HCT116 (cell line): ENCODE measurements at regions not wholly inside any gene's neighbourhood (a gene's known extent, or its start where the extent isn't known, plus 50 kb on each side); places are given as distances from the start of the nearest gene placed in this dataset.

ENCODE experiments used
- ATAC-seq: fragments of 200-7000 bp; cut with Tn5 transposase; 2 replicates; pipeline ENCODE4 v1.9.1; 2020; ENCODE audit warnings: mild to moderate bottlenecking, moderate library complexity
- BruUV-seq: library from RNA; stranded (reverse); fragments of 400-500 nt; replicated peaks from 2 replicates; lab custom pipeline; 2021; lab: Mats Ljungman, UMichigan
- CTCF ChIA-PET: fragments of 300-600 bp; sonication (Branson Sonifier 250); formaldehyde crosslinking; loops from one replicate; lab custom pipeline; 2021; ENCODE audit warnings: antibody characterized with exemption; lab: Charles Lee
- POLR2A ChIA-PET: fragments of 300-600, 350-600 bp; sonication (Branson Sonifier 250); formaldehyde crosslinking; loops from one replicate; lab custom pipeline; 2021; ENCODE audit warnings: antibody characterized with exemption; lab: Charles Lee
- RAD21 ChIA-PET, 2 experiments: fragments of 300-600 bp; sonication (Branson Sonifier 250); formaldehyde crosslinking; loops; one replicate each; lab custom pipeline; 2023; ENCODE audit warnings: low total read pairs in 2 of 2; ENCODE audit not compliant: uncharacterized antibody in 2 of 2, unreplicated experiment in 2 of 2, low non-redundant PET in 1 of 2; lab: Charles Lee
- DNase-seq: peaks from one replicate; pipeline ENCODE4 v3.0.0-alpha.2; 2010; ENCODE audit warnings: low read depth, low spot score
- H2AFZ ChIP-seq: fragments of 200-600 bp; shearing (Covaris generic), sonication (generic); 2 replicates; pipeline ENCODE4 v1.6.1; 2017; ENCODE audit warnings: low read depth, mixed run types, mixed read lengths, antibody characterized with exemption, low read length; ENCODE audit not compliant: poor library complexity, severe bottlenecking
- H3K27ac ChIP-seq: 2 replicates; pipeline ENCODE4 v1.5.1; 2012; ENCODE audit warnings: low read depth, low read length
- H3K27me3 ChIP-seq: fragments of 200-600 bp; sonication (generic); 2 replicates; pipeline ENCODE4 v1.6.1; 2016; ENCODE audit warnings: mixed run types, low read length, mixed read lengths; ENCODE audit not compliant: insufficient read depth
- H3K36me3 ChIP-seq, 2 experiments: fragments of 200-500 bp in 1 of 2; fragments of 200-600 bp in 1 of 2; sonication (Bioruptor generic) in 1 of 2; sonication (generic) in 1 of 2; 2 replicates each; pipeline versions ENCODE4 v1.5.1 to v1.6.1; 2014 to 2016; ENCODE audit warnings: low read length in 2 of 2, inconsistent platforms in 1 of 2, mixed read lengths in 1 of 2, mixed run types in 1 of 2; ENCODE audit not compliant: insufficient read depth in 2 of 2, control insufficient read depth in 1 of 2
- H3K4me1 ChIP-seq, 2 experiments: fragments of 200-600 bp in 1 of 2; sonication (generic) in 1 of 2; 2 replicates each; pipeline versions ENCODE4 v1.5.1 to v1.6.1; 2012 to 2017; ENCODE audit warnings: low read length in 2 of 2, inconsistent platforms in 1 of 2, mild to moderate bottlenecking in 1 of 2, mixed read lengths in 1 of 2, mixed run types in 1 of 2, moderate library complexity in 1 of 2; ENCODE audit not compliant: insufficient read depth in 2 of 2, control insufficient read depth in 1 of 2
- H3K4me2 ChIP-seq: fragments of 200-600 bp; sonication (generic); 2 replicates; pipeline ENCODE4 v1.6.1; 2017; ENCODE audit warnings: mixed run types, low read length, mixed read lengths
- H3K4me3 ChIP-seq, 2 experiments: fragments of 200-600 bp in 1 of 2; sonication (generic) in 1 of 2; replicated peaks in 1 of 2; 2 replicates each; pipeline ENCODE4 v1.5.1; 2011 to 2016; ENCODE audit warnings: low read length in 2 of 2, control low read depth in 1 of 2, low read depth in 1 of 2, mild to moderate bottlenecking in 1 of 2, mixed read lengths in 1 of 2, mixed run types in 1 of 2
- H3K79me2 ChIP-seq: fragments of 200-600 bp; sonication (generic); 2 replicates; pipeline ENCODE4 v1.6.1; 2017; ENCODE audit warnings: mild to moderate bottlenecking, mixed run types, low read length, moderate library complexity, mixed read lengths; ENCODE audit not compliant: insufficient read depth
- H3K9ac ChIP-seq: fragments of 200-600 bp; sonication (generic); 2 replicates; pipeline ENCODE4 v1.6.1; 2016; ENCODE audit warnings: low read length, mixed read lengths
- H3K9me2 ChIP-seq: fragments of 200-600 bp; sonication (generic), shearing (Covaris generic); 2 replicates; pipeline ENCODE4 v1.6.1; 2017; ENCODE audit warnings: mixed run types, mild to moderate bottlenecking, moderate library complexity; ENCODE audit not compliant: insufficient read depth
- H3K9me3 ChIP-seq, 2 experiments: fragments of 200-500 bp in 1 of 2; fragments of 200-600 bp in 1 of 2; sonication (Bioruptor generic) in 1 of 2; sonication (generic) in 1 of 2; 2 replicates each; pipeline ENCODE4 v1.6.1; 2014 to 2017; ENCODE audit warnings: low read length in 2 of 2, mixed read lengths in 2 of 2, inconsistent platforms in 1 of 2, low read depth in 1 of 2, mild to moderate bottlenecking in 1 of 2, mixed run types in 1 of 2, moderate library complexity in 1 of 2; ENCODE audit not compliant: control insufficient read depth in 1 of 2, insufficient read depth in 1 of 2
- H4K20me1 ChIP-seq: fragments of 200-600 bp; sonication (generic), shearing (Covaris generic); 2 replicates; pipeline ENCODE4 v1.6.1; 2017; ENCODE audit warnings: mixed run types, mild to moderate bottlenecking, moderate library complexity; ENCODE audit not compliant: insufficient read depth
- ATF3 ChIP-seq: IDR thresholded peaks from 2 replicates; pipeline ENCODE4 v1.6.1; 2012
- CBX3 ChIP-seq: IDR thresholded peaks from 2 replicates; pipeline ENCODE4 v1.6.1; 2012; ENCODE audit warnings: low read depth
- CEBPB ChIP-seq: IDR thresholded peaks from 2 replicates; pipeline ENCODE4 v1.6.1; 2012; ENCODE audit warnings: low read depth
- CTCF ChIP-seq, 3 experiments: fragments of 200-600 bp in 1 of 3; sonication (generic) in 1 of 3; IDR thresholded peaks in 2 of 3; conservative IDR thresholded peaks in 1 of 3; 2 replicates each; pipeline ENCODE4 v1.5.1; 2012 to 2017; ENCODE audit warnings: low read depth in 2 of 3, low read length in 2 of 3, antibody characterized with exemption in 1 of 3, borderline replicate concordance in 1 of 3, control low read depth in 1 of 3, mild to moderate bottlenecking in 1 of 3, mixed read lengths in 1 of 3, mixed run types in 1 of 3, moderate library complexity in 1 of 3; ENCODE audit not compliant: insufficient read depth in 1 of 3
- EGR1 ChIP-seq: IDR thresholded peaks from 2 replicates; pipeline ENCODE4 v1.6.1; 2012; ENCODE audit warnings: low read depth
- EZH2phosphoT487 ChIP-seq: fragments of 200-600 bp; IDR thresholded peaks from 2 replicates; pipeline ENCODE4 v1.6.1; 2018; ENCODE audit warnings: antibody characterized with exemption, borderline replicate concordance
- FOSL1 ChIP-seq: IDR thresholded peaks from 2 replicates; pipeline ENCODE4 v1.6.1; 2012; ENCODE audit warnings: low read depth
- JUND ChIP-seq: IDR thresholded peaks from 2 replicates; pipeline ENCODE4 v1.6.1; 2012
- POLR2A ChIP-seq: IDR thresholded peaks from 2 replicates; pipeline ENCODE4 v1.7.0; 2011; ENCODE audit warnings: borderline replicate concordance; ENCODE audit not compliant: insufficient read depth, insufficient read length; ENCODE audit errors: extremely low read depth
- POLR2AphosphoS5 ChIP-seq: IDR thresholded peaks from 2 replicates; pipeline ENCODE4 v1.6.1; 2011; ENCODE audit warnings: mild to moderate bottlenecking, low read depth, low read length, moderate library complexity
- RAD21 ChIP-seq: IDR thresholded peaks from 2 replicates; pipeline ENCODE4 v1.6.1; 2012; ENCODE audit warnings: low read depth, mild to moderate bottlenecking
- REST ChIP-seq: IDR thresholded peaks from 2 replicates; pipeline ENCODE4 v1.6.1; 2012; ENCODE audit warnings: low read depth
- SIN3A ChIP-seq: IDR thresholded peaks from 2 replicates; pipeline ENCODE4 v1.6.1; 2012; ENCODE audit warnings: low read depth
- SRF ChIP-seq: IDR thresholded peaks from 2 replicates; pipeline ENCODE4 v1.6.1; 2012; ENCODE audit warnings: low read depth
- TCF7L2 ChIP-seq: IDR thresholded peaks from 2 replicates; pipeline ENCODE4 v1.7.0; 2011; ENCODE audit warnings: borderline replicate concordance, inconsistent platforms; ENCODE audit not compliant: insufficient read depth, insufficient read length; ENCODE audit errors: extremely low read depth
- YY1 ChIP-seq: IDR thresholded peaks from 2 replicates; pipeline ENCODE4 v1.6.1; 2011; ENCODE audit warnings: low read length, low read depth, moderate library complexity, mild to moderate bottlenecking; ENCODE audit not compliant: insufficient replicate concordance; ENCODE audit errors: extremely low read depth
- ZBTB33 ChIP-seq: IDR thresholded peaks from 2 replicates; pipeline ENCODE4 v1.6.1; 2011; ENCODE audit warnings: mild to moderate bottlenecking, low read length, moderate library complexity; ENCODE audit not compliant: insufficient replicate concordance; ENCODE audit errors: extremely low read depth
- ZFX ChIP-seq: fragments of 450-650 bp; IDR thresholded peaks from 2 replicates; pipeline ENCODE4 v1.6.1; 2017
- ZNF274 ChIP-seq: fragments of 200-500 bp; sonication (Bioruptor generic); IDR thresholded peaks from 2 replicates; pipeline ENCODE4 v1.6.1; 2014; ENCODE audit warnings: mild to moderate bottlenecking, low read depth, low read length, inconsistent platforms
- intact Hi-C: fragments of 100-400 bp; cut with micrococcal nuclease; formaldehyde crosslinking; loops from 2 replicates; pipeline ENCODE4 v1.10.0; 2022

- Histone ChIP-seq H3K4me3 (no peak overlapping the region), H3K27ac (no peak overlapping the region), H3K9ac (no peak overlapping the region), H3K36me3 (no peaks in the 10 kb centered on the region), H4K20me1 (no peaks in the 10 kb centered on the region), H3K4me1 (no peaks in the 10 kb centered on the region), H3K9me2 (no peaks in the 10 kb centered on the region), H3K27me3 (no peaks in the 10 kb centered on the region), H3K9me3 (peaks cover 3 to 14% of the 10 kb centered on the region in 2 experiments; a peak in 1 of 4 replicates), H2AFZ (no peak overlapping the region), H3K4me2 (no peak overlapping the region), H3K79me2 (no peaks in the 10 kb centered on the region)
- no peak for ATAC-seq
- intact Hi-C loops = no loop called here
- ChIA-PET POLR2A (no interaction called here), CTCF (no interaction called here), RAD21 (no interaction called here)
- BruUV-seq = no TSS peak
- TF ChIP-seq POLR2A (no peak), RAD21 (no peak), ZBTB33 (no peak), REST (no peak), ZNF274 (no peak), ZFX (no peak), SIN3A (no peak), JUND (no peak), POLR2AphosphoS5 (no peak), SRF (no peak), TCF7L2 (no peak), EZH2phosphoT487 (no peak), EGR1 (no peak), FOSL1 (no peak), CTCF (IDR thresholded peaks at IDR 0.05 in 2 of 3, conservative IDR thresholded peaks at IDR 0.05 in 1 of 3; ENCODE audit: borderline replicate concordance in 1 of 3, insufficient read depth in 1 of 3, low read depth in 2 of 3, low read length in 2 of 3) (no peak), ATF3 (no peak), CEBPB (no peak), CBX3 (no peak), YY1 (no peak)
- DNase-seq = no peak
Observed at GRCh38 chr4:83699358-83699757, 163.4 kb downstream of the GPAT3 start.
